Thyroid gland (tissue), 4 donors: ENCODE measurements at regions not wholly inside any gene's neighbourhood (a gene's known extent, or its start where the extent isn't known, plus 50 kb on each side); places are given as distances from the start of the nearest gene placed in this dataset.

Source experiments
- DNase-seq, 2 donors: peaks; one replicate each; pipeline ENCODE4 v3.0.0-alpha.2; 2019
- H3K27ac ChIP-seq, 3 donors: fragments of 200-600 bp; sonication (generic); 1 replicate in 2 of 3; 2 replicates in 1 of 3; pipeline ENCODE4 v1.5.1; 2016 to 2019; ENCODE audit warnings: mild to moderate bottlenecking in 1 of 3, moderate library complexity in 1 of 3
- H3K27me3 ChIP-seq: fragments of 200-600 bp; sonication (generic); one replicate; pipeline ENCODE4 v1.5.1; 2019
- H3K36me3 ChIP-seq, 2 donors: fragments of 200-600 bp; sonication (generic); one replicate each; pipeline ENCODE4 v1.5.1; 2016 to 2019
- H3K4me1 ChIP-seq, 2 donors: fragments of 200-600 bp; sonication (generic); one replicate each; pipeline ENCODE4 v1.5.1; 2017 to 2019
- H3K4me3 ChIP-seq, 3 donors: fragments of 200-600 bp; sonication (generic); replicated peaks in 1 of 3; 1 replicate in 2 of 3; 2 replicates in 1 of 3; pipeline ENCODE4 v1.5.1; 2016; ENCODE audit warnings: mild to moderate bottlenecking in 1 of 3
- H3K9me3 ChIP-seq: fragments of 200-600 bp; sonication (generic); one replicate; pipeline ENCODE4 v1.5.1; 2017
- POLR2A ChIP-seq, 2 donors: fragments of 450-650 bp; IDR thresholded peaks; one replicate each; pipeline ENCODE4 v1.6.1; 2017; ENCODE audit warnings: antibody characterized with exemption in 2 of 2, mild to moderate bottlenecking in 2 of 2, moderate library complexity in 1 of 2
- WGBS, 2 donors: methylation state at CpG; one replicate each; pipeline ENCODE4 v1.1.5; 2017; 5-methylcytosine and 5-hydroxymethylcytosine counted together
- intact Hi-C: fragments of 100-400 bp; cut with DNase I; formaldehyde crosslinking; loops from one replicate; pipeline ENCODE4 v1.15.1; 2023
- TF ChIP-seq, protein P1 (sequence below), 6 experiments: fragments of 200-600 bp in 3 of 6; fragments of 450-650 bp in 3 of 6; sonication (generic) in 3 of 6; IDR thresholded peaks; one replicate each; pipeline ENCODE4 v1.5.1; 2016 to 2019; ENCODE audit warnings: antibody characterized with exemption in 6 of 6, mild to moderate bottlenecking in 2 of 6, inconsistent platforms in 1 of 6, moderate library complexity in 1 of 6

DNA sequence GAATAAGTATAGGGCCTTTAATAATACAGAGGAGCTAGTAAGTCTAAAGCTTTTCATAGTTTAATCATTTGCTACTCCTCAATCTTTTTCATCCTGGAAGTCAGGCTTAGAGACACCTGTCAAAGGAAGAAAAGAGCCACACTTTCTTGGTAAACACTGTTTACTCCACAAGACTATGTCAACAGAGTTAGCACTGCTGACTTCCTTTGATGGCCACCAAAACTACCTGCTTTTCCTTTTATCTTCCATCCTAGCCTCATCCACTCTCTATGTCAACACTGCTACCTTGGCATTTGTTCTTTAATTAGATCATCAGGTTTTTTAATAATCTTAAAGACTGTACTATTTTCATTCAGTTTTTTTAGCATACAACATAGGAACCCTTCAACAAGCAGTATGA is 106.2 kb downstream of the ELAPOR2 start:
- no peak for TF ChIP-seq POLR2A (IDR thresholded peaks at IDR 0.05)
- Histone ChIP-seq H3K27ac (peak overlapping the region in 1 of 3 donors; percentile 19), H3K9me3 (no peaks in the 10 kb centered on the region), H3K27me3 (no peaks in the 10 kb centered on the region), H3K4me1 (no peaks in the 10 kb centered on the region), H3K4me3 (no peak overlapping the region), H3K36me3 (no peaks in the 10 kb centered on the region)
- intact Hi-C loops, result no loop called here
- DNase-seq, result no peak

DNA sequence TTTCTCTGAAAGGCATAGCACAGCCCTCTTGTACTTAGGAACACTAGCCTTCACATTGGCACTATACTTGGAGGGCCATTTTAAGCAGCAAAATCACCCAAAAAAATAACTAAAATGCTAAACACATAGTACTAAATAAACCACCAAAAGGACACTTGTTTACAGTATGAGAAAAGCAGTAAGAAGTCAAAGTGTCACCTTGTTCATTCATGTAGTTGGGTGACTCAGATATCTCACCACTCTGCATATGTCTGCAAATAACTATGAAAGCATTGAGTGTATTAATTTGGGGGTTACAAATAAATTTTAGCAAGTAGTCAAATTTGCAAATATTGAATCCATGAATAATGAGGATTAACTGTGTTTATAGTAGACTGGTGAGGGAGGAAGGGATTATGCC is 107.6 kb downstream of the ELAPOR2 start:
- no peak overlapping the region for H3K27ac ChIP-seq
- no peaks in the 10 kb centered on the region for H3K9me3 ChIP-seq
- no peak overlapping the region for H3K4me3 ChIP-seq
- TF ChIP-seq POLR2A (IDR thresholded peaks at IDR 0.05), result no peak
- TF ChIP-seq, protein P1, sequence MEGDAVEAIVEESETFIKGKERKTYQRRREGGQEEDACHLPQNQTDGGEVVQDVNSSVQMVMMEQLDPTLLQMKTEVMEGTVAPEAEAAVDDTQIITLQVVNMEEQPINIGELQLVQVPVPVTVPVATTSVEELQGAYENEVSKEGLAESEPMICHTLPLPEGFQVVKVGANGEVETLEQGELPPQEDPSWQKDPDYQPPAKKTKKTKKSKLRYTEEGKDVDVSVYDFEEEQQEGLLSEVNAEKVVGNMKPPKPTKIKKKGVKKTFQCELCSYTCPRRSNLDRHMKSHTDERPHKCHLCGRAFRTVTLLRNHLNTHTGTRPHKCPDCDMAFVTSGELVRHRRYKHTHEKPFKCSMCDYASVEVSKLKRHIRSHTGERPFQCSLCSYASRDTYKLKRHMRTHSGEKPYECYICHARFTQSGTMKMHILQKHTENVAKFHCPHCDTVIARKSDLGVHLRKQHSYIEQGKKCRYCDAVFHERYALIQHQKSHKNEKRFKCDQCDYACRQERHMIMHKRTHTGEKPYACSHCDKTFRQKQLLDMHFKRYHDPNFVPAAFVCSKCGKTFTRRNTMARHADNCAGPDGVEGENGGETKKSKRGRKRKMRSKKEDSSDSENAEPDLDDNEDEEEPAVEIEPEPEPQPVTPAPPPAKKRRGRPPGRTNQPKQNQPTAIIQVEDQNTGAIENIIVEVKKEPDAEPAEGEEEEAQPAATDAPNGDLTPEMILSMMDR (IDR thresholded peaks at IDR 0.05), result no peak
- H3K27me3 ChIP-seq, result no peaks in the 10 kb centered on the region
- DNase-seq, result no peak
- no peaks in the 10 kb centered on the region for H3K36me3 ChIP-seq
- intact Hi-C loops, result no loop called here
- no peaks in the 10 kb centered on the region for H3K4me1 ChIP-seq

DNA sequence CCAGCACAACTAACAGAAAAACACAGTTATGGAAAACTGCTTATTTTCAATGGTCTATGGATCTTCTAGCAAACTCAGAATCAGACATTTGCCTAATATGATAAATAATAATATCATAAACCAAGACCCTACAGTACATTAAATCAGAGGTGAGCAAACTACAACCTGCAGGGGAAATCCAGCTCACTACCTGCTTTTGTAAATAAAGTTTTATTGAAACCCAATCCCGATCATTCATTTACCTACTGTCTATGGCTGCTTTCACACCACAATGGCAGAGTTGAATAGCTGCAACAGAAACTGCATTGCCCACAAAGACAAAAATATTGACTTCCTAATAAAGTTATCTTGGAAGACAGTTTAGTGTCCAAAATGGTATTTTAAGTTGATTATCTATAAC is 108.5 kb downstream of the ELAPOR2 start:
- H3K36me3 ChIP-seq, result no peaks in the 10 kb centered on the region
- no peaks in the 10 kb centered on the region for H3K9me3 ChIP-seq
- intact Hi-C loops, result no loop called here
- TF ChIP-seq, protein P1 (IDR thresholded peaks at IDR 0.05), result no peak
- TF ChIP-seq POLR2A (IDR thresholded peaks at IDR 0.05), result no peak
- H3K27ac ChIP-seq, result no peak overlapping the region
- H3K4me1 ChIP-seq, result no peaks in the 10 kb centered on the region
- 98 to 100% methylated on average over 1 of the region's 1 CpG for WGBS, 2 donors
- no peaks in the 10 kb centered on the region for H3K27me3 ChIP-seq
- no peak overlapping the region for H3K4me3 ChIP-seq
- no peak for DNase-seq

DNA sequence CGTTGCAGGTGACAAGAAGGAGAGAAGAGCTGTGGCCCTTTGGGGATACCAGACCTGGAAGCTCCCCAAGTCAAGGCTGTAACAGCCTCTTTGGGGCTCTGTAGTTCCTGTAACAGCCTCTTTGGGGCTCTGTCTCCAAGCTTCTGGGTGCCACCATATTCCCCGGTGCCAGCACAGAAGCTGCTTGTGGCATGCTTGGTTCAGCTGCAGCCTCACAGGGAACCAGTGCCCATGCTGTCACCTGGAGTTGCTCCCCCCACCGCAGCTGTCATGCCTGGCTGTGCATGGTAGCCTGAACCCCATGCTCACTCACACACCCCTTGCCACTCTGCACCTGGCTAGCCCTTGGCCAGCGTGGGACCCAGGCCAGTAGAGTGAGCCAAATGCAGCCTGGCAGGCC is 109.1 kb downstream of the ELAPOR2 start:
- no peaks in the 10 kb centered on the region for H3K27me3 ChIP-seq
- H3K4me3 ChIP-seq, result no peak overlapping the region
- no peaks in the 10 kb centered on the region for H3K4me1 ChIP-seq
- DNase-seq, result no peak
- H3K27ac ChIP-seq, result no peak overlapping the region
- no peak for TF ChIP-seq POLR2A (IDR thresholded peaks at IDR 0.05)
- TF ChIP-seq, protein P1 (IDR thresholded peaks at IDR 0.05), result no peak
- H3K9me3 ChIP-seq, result no peaks in the 10 kb centered on the region
- no peaks in the 10 kb centered on the region for H3K36me3 ChIP-seq
- intact Hi-C loops, result no loop called here
- WGBS, 2 donors, result 75 to 92% methylated on average over 2 to 4 of the region's 4 CpGs

DNA sequence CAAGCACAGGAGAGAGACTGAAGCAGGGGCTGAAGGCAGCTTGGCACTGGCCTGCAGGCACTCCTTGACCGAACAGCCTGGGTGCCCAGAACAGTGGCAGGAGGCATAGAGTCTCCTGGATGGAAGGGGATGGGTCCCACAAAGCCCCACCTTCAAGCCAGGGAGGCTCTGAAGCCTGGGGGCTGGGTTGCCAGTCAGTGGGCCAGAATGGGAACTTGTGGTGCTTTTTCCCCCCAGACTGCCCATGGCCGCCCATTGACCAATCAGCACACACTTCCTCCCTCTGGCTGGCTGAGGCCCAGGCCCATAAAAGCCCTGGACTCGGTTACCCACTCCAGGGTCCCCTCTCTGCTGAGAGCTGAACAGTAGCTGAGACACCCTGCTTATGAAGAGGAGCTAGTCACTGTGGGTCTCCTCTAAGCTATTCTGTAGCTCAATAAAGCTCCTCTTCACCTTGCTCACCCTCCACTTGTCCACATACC is 109.6 kb downstream of the ELAPOR2 start:
- 89 to 100% methylated on average over 1 to 3 of the region's 3 CpGs for WGBS, 2 donors
- Histone ChIP-seq H3K4me3 (no peak overlapping the region), H3K27me3 (no peaks in the 10 kb centered on the region), H3K9me3 (no peaks in the 10 kb centered on the region), H3K27ac (no peak overlapping the region), H3K36me3 (no peaks in the 10 kb centered on the region), H3K4me1 (no peaks in the 10 kb centered on the region)
- no peak for DNase-seq
- intact Hi-C loops, result loop anchor here (5.0 kb wide), 1 partner anchor 282 kb away; no protein-coding TSS in a partner anchor
- TF ChIP-seq POLR2A (IDR thresholded peaks at IDR 0.05), result no peak

DNA sequence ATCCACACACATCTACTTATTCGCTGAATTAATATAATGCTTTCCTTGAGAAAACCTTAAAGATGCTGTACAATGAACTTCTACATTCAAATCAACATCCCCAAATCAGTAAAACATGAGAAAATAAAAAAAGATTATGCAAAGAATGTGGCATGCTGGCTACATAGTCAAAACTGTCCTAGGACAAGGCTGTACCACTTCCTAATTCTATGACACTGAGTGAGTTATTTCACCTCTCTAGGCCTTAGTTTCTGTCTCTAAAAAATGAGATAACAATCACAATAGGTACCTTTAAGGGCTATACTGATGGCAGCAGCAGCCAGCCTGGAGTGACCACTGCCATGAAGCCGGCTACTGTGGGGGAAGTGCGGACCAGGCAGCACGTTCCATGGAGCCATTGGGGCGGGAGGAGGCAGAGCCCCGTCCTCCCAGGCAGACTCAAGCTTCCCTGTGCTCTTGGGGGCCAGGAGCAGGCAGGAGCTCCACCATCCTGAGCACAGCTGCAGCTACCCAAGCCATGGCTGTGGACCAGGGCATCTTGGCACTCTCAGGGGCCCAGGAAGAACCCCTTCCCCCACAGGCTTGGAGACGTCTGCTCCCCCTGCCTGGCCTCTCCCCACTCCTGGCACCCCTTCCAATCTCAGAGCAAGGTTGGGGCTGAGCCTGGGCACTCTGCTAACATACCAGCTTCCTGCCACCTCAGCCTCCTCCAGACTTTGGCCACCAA is 110.2 kb downstream of the ELAPOR2 start:
- 83 to 84% methylated on average over 4 to 7 of the region's 7 CpGs for WGBS, 2 donors

More for the DNA sequence above, 110.2 kb downstream of the ELAPOR2 start:
- intact Hi-C loops, result loop anchor here (5.0 kb wide), 1 partner anchor 283 kb away; no protein-coding TSS in a partner anchor
- TF ChIP-seq, protein P1 (IDR thresholded peaks at IDR 0.05), result no peak
- no peak for TF ChIP-seq POLR2A (IDR thresholded peaks at IDR 0.05)
- Histone ChIP-seq H3K4me3 (no peak overlapping the region), H3K9me3 (no peaks in the 10 kb centered on the region), H3K27ac (no peak overlapping the region), H3K4me1 (no peaks in the 10 kb centered on the region), H3K36me3 (no peaks in the 10 kb centered on the region), H3K27me3 (no peaks in the 10 kb centered on the region)
- DNase-seq, result no peak
